NCI-H146 treated with DMSO at 0.1 percent for 48 hours (cell line): ENCODE measurements at regions not wholly inside any gene's neighbourhood (a gene's known extent, or its start where the extent isn't known, plus 50 kb on each side); places are given as distances from the start of the nearest gene placed in this dataset.
"Not testable (repeated sequence)": the region's sequence is repeated elsewhere in the genome, so short reads cannot be mapped to it uniquely, and the experiment has no call there.

Experiments used
- DNase-seq: peaks from one replicate; lab custom pipeline; 2025; ENCODE audit not compliant: unreplicated experiment; lab: John Stamatoyannopoulos, UW

GRCh38 chr1:203996126-203996525 lies 76.8 kb upstream of the SOX13 start:
- DNase-seq = no peak

GRCh38 chr1:203998571-203998970 lies 74.3 kb upstream of the SOX13 start:
- not testable (repeated sequence) for DNase-seq

- no peak for DNase-seq
These were observed 73.3 kb upstream of the SOX13 start for GRCh38 chr1:203999618-204000017.

GRCh38 chr1:204001166-204001901 lies 71.6 kb upstream of the SOX13 start:
- no peak for DNase-seq

- no peak for DNase-seq
These were observed 70.3 kb upstream of the SOX13 start for GRCh38 chr1:204002614-204003013.

GRCh38 chr1:204003536-204003935 lies 69.4 kb upstream of the SOX13 start:
- no peak for DNase-seq

GRCh38 chr1:204011426-204011825 lies 61.5 kb upstream of the SOX13 start:
- no peak for DNase-seq

- DNase-seq = no peak
These were observed 59.9 kb upstream of the SOX13 start for GRCh38 chr1:204013052-204013451.

GRCh38 chr1:204014336-204014735 lies 58.6 kb upstream of the SOX13 start:
- DNase-seq = no peak

GRCh38 chr1:204014961-204015360 lies 58.0 kb upstream of the SOX13 start:
- not testable (repeated sequence) for DNase-seq

- DNase-seq = no peak
These were observed 55.9 kb upstream of the SOX13 start for GRCh38 chr1:204017032-204017431.

GRCh38 chr1:204018460-204018859 lies 54.5 kb upstream of the SOX13 start:
- DNase-seq = no peak
